Neural cell (in vitro differentiated cells): ENCODE measurements at regions not wholly inside any gene's neighbourhood (a gene's known extent, or its start where the extent isn't known, plus 50 kb on each side); places are given as distances from the start of the nearest gene placed in this dataset.

ENCODE experiments used
- TAF1 ChIP-seq: IDR thresholded peaks from 2 replicates; pipeline ENCODE4 v1.6.1; 2012; ENCODE audit warnings: low read depth
- TF ChIP-seq, protein P1 (sequence below): fragments of 450-650 bp; IDR thresholded peaks from 2 replicates; pipeline ENCODE4 v1.5.1; 2014; ENCODE audit warnings: antibody characterized with exemption, mild to moderate bottlenecking, moderate library complexity; ENCODE audit not compliant: poor library complexity, severe bottlenecking
- TF ChIP-seq, protein P2 (sequence below): IDR thresholded peaks from 2 replicates; pipeline ENCODE4 v1.6.1; 2012; ENCODE audit warnings: borderline replicate concordance

DNA sequence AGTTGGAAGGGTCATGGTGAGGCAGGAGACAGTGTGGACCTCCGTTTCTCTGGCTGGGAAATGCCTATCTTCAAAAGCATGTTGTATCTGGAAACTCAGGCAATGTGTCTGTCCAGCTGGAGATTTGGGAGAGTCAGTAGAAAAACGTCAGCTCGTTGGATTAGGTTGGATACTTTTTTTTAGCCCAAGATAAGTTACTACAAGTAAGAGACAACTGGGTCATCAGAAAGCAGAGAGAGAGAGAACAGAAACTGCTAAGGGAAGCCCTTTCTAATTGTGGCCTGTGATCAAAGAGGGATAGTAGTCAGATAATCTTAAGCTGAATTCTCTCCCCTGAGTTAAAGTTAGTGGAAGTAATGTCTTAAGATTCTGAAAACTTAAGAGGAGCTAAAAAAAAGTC, 78.9 kb upstream of the ZNF280D start:
- TF ChIP-seq, protein P1, sequence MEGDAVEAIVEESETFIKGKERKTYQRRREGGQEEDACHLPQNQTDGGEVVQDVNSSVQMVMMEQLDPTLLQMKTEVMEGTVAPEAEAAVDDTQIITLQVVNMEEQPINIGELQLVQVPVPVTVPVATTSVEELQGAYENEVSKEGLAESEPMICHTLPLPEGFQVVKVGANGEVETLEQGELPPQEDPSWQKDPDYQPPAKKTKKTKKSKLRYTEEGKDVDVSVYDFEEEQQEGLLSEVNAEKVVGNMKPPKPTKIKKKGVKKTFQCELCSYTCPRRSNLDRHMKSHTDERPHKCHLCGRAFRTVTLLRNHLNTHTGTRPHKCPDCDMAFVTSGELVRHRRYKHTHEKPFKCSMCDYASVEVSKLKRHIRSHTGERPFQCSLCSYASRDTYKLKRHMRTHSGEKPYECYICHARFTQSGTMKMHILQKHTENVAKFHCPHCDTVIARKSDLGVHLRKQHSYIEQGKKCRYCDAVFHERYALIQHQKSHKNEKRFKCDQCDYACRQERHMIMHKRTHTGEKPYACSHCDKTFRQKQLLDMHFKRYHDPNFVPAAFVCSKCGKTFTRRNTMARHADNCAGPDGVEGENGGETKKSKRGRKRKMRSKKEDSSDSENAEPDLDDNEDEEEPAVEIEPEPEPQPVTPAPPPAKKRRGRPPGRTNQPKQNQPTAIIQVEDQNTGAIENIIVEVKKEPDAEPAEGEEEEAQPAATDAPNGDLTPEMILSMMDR = no peak
- TF ChIP-seq, protein P2, sequence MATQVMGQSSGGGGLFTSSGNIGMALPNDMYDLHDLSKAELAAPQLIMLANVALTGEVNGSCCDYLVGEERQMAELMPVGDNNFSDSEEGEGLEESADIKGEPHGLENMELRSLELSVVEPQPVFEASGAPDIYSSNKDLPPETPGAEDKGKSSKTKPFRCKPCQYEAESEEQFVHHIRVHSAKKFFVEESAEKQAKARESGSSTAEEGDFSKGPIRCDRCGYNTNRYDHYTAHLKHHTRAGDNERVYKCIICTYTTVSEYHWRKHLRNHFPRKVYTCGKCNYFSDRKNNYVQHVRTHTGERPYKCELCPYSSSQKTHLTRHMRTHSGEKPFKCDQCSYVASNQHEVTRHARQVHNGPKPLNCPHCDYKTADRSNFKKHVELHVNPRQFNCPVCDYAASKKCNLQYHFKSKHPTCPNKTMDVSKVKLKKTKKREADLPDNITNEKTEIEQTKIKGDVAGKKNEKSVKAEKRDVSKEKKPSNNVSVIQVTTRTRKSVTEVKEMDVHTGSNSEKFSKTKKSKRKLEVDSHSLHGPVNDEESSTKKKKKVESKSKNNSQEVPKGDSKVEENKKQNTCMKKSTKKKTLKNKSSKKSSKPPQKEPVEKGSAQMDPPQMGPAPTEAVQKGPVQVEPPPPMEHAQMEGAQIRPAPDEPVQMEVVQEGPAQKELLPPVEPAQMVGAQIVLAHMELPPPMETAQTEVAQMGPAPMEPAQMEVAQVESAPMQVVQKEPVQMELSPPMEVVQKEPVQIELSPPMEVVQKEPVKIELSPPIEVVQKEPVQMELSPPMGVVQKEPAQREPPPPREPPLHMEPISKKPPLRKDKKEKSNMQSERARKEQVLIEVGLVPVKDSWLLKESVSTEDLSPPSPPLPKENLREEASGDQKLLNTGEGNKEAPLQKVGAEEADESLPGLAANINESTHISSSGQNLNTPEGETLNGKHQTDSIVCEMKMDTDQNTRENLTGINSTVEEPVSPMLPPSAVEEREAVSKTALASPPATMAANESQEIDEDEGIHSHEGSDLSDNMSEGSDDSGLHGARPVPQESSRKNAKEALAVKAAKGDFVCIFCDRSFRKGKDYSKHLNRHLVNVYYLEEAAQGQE = no peak
- TF ChIP-seq TAF1 = no peak
